ENCODE measurements at regions not wholly inside any gene's neighbourhood (a gene's known extent, or its start where the extent isn't known, plus 50 kb on each side); places are given as distances from the start of the nearest gene placed in this dataset.

DNA sequence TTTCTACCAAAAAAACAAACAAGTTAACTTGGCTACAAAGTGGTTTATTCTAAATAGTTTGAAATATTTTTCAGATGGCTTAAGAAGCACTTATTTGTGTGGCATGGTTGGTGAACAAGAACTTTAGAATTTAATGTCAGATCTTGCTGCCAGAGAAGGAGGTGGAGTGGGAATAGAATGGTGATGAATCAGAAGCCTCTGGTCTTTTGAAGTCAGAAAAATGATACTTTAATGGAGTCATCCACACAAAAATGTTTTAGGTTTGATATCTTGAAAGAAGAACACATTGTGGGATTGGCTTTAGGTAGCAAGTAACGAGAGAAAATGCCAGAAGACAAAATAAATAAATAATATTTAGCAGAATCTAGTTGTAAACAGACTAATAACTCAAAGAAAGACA, 243.1 kb upstream of the FANCL start:
- TF ChIP-seq, protein P1, sequence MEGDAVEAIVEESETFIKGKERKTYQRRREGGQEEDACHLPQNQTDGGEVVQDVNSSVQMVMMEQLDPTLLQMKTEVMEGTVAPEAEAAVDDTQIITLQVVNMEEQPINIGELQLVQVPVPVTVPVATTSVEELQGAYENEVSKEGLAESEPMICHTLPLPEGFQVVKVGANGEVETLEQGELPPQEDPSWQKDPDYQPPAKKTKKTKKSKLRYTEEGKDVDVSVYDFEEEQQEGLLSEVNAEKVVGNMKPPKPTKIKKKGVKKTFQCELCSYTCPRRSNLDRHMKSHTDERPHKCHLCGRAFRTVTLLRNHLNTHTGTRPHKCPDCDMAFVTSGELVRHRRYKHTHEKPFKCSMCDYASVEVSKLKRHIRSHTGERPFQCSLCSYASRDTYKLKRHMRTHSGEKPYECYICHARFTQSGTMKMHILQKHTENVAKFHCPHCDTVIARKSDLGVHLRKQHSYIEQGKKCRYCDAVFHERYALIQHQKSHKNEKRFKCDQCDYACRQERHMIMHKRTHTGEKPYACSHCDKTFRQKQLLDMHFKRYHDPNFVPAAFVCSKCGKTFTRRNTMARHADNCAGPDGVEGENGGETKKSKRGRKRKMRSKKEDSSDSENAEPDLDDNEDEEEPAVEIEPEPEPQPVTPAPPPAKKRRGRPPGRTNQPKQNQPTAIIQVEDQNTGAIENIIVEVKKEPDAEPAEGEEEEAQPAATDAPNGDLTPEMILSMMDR (IDR thresholded peaks at IDR 0.05), result no peak
- TF ChIP-seq POLR2A (IDR thresholded peaks at IDR 0.05), result no peak

Data from transverse colon (tissue), 3 donors.